HG03045 (cell line): ENCODE measurements at regions not wholly inside any gene's neighbourhood (a gene's known extent, or its start where the extent isn't known, plus 50 kb on each side); places are given as distances from the start of the nearest gene placed in this dataset.

ENCODE experiments used
- ATAC-seq: cut with Tn5 transposase; IDR thresholded peaks from one replicate; pipeline ENCODE4 v1.9.1; 2021; ENCODE audit warnings: mild to moderate bottlenecking, moderate library complexity; ENCODE audit not compliant: unreplicated experiment

GRCh38 chr4:147347217-147347616 lies 133.7 kb upstream of the EDNRA start:
- ATAC-seq = no peak

- no peak for ATAC-seq
Observed at GRCh38 chr4:147349193-147349592, 131.7 kb upstream of the EDNRA start.

GRCh38 chr4:147351083-147351787 lies 129.7 kb upstream of the EDNRA start:
- no peak for ATAC-seq

- ATAC-seq = no peak
Observed at GRCh38 chr4:147354237-147354636, 126.7 kb upstream of the EDNRA start.

- no peak for ATAC-seq
Observed at GRCh38 chr4:147355032-147355656, 125.8 kb upstream of the EDNRA start.

GRCh38 chr4:147355847-147356246 lies 125.0 kb upstream of the EDNRA start:
- ATAC-seq = no peak

GRCh38 chr4:147360301-147360700 lies 120.6 kb upstream of the EDNRA start:
- no peak for ATAC-seq

- ATAC-seq = no peak
Observed at GRCh38 chr4:147361726-147362125, 119.2 kb upstream of the EDNRA start.

- ATAC-seq = no peak
Observed at GRCh38 chr4:147362938-147363337, 118.0 kb upstream of the EDNRA start.

- no peak for ATAC-seq
Observed at GRCh38 chr4:147363514-147363913, 117.4 kb upstream of the EDNRA start.

- no peak for ATAC-seq
Observed at GRCh38 chr4:147365396-147365795, 115.5 kb upstream of the EDNRA start.

GRCh38 chr4:147366164-147366563 lies 114.7 kb upstream of the EDNRA start:
- ATAC-seq = no peak

- ATAC-seq = no peak
Observed at GRCh38 chr4:147367891-147368290, 113.0 kb upstream of the EDNRA start.

GRCh38 chr4:147368948-147369347 lies 111.9 kb upstream of the EDNRA start:
- no peak for ATAC-seq

GRCh38 chr4:147370473-147370872 lies 110.4 kb upstream of the EDNRA start:
- ATAC-seq = no peak

- ATAC-seq = no peak
Observed at GRCh38 chr4:147370881-147371280, 110.0 kb upstream of the EDNRA start.

GRCh38 chr4:147371661-147372060 lies 109.2 kb upstream of the EDNRA start:
- no peak for ATAC-seq

GRCh38 chr4:147378780-147379179 lies 102.1 kb upstream of the EDNRA start:
- no peak for ATAC-seq

- ATAC-seq = no peak
Observed at GRCh38 chr4:147381749-147382148, 99.1 kb upstream of the EDNRA start.

GRCh38 chr4:147388018-147388417 lies 92.9 kb upstream of the EDNRA start:
- ATAC-seq = no peak

- ATAC-seq = no peak
Observed at GRCh38 chr4:147396105-147396504, 84.8 kb upstream of the EDNRA start.

- ATAC-seq = no peak
Observed at GRCh38 chr4:147398556-147398955, 82.3 kb upstream of the EDNRA start.

GRCh38 chr4:147400721-147401120 lies 80.2 kb upstream of the EDNRA start:
- no peak for ATAC-seq
